HG02678 (cell line): ENCODE measurements at regions not wholly inside any gene's neighbourhood (a gene's known extent, or its start where the extent isn't known, plus 50 kb on each side); places are given as distances from the start of the nearest gene placed in this dataset.

ENCODE experiments used
- ATAC-seq: cut with Tn5 transposase; IDR thresholded peaks from one replicate; pipeline ENCODE4 v1.9.1; 2021; ENCODE audit warnings: mild to moderate bottlenecking, moderate library complexity; ENCODE audit not compliant: unreplicated experiment

DNA sequence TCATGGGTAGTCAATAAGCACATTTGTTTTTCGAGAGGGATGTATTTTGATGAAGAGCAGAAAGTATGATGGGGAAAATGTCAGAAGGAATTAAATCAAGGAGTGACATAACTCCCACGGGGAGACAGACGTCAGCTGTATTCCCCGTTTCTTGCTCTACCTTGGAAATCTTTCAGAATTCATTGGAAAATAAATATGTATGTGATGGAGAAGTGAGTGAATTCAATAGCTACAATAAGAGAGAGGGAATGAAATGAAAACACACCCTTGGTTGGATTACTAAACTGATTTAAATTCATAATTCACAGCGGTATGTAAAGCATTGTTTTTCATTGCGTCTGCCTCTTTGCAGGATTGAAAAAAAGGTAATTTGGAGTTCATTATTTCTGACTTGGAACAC, 209.7 kb upstream of the KLF4 start:
- ATAC-seq, result no peak

DNA sequence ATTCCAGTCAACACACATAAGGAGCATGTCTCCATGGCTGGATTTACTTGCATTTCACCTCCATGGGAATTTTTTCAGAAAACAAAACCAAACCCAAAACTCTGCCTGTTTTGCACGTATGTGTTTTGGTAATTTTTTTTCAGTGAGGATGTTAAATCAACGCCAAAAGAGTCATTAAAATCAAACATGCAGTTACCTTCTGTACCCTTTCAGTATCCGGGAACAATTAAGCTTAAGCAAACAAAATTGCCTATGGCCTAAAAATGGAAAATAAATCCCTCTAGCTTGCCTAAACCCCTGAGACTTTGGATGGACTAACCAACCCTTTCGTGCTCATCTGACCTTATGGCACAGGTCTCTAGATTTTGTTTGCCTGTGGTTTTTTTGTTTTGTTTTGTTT, 209.2 kb upstream of the KLF4 start:
- no peak for ATAC-seq

DNA sequence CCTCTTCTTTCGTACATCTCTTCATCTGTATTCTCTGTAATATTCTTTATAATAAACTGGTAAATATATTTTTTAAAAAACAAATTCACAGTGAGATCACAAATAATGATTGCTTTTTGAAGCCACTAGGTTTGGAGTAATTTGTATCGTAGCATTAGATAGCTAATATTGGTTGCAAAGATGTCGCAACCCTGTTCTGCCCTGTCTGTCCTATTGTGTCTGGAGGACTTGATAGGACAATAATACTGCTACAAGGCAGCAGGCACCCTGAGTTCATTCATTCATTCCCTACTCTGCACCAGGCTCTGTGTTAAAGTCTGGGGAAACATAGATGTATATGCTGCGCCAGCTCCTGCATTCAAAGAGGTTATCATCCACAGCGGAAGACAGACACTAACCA, 206.7 kb upstream of the KLF4 start:
- no peak for ATAC-seq

DNA sequence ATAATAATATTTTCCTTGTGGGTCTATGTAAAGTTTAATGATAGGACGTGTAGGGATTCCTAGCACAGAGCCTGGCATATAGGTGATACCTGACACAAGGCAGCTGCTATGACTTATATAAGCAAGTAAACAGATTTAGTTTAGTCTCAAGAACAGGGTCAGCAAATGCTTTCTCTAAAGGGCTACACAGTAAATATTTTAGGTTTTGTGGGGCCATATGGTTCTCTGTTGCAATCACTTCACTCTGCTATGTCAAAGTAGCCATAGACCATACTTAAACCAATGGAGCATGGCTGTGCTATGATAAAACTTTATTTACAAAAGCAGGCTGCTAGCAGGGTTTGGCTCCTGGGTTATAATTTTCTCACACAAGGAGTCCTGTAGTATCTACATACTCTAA, 204.8 kb upstream of the KLF4 start:
- no peak for ATAC-seq

DNA sequence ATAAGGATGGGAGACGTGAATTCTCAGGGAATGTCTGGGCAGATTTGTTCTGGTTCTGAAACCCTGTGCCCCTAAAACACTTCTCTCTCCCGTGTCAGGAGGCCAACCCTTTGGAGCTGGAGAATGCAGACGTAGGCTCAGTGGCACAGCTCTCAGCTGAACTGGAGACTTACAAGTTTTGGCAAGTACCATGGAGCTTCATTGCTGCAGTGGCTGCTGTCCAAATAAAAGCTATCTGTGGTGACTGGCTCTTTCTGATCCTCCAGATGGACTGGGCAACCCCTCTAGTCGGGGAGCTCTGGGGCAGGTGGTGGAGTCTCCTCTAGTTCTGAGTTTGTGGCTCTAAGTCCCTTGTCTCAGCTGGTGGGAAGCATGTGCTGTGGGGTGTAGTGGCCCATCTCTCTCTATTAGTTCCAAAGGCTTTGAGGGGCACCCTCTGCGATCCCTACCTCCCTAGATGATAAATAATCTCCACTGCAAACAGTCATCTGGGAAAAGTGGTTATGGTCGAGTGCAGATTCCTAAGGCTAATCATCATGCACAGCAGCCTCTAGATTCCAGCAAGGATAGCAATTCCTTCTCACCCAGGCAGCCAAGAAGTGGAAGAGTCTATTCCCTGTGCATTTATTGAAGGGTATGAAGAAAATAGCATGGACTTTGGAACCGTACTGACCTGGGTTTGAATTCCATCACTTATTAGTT, 204.2 kb upstream of the KLF4 start:
- no peak for ATAC-seq

DNA sequence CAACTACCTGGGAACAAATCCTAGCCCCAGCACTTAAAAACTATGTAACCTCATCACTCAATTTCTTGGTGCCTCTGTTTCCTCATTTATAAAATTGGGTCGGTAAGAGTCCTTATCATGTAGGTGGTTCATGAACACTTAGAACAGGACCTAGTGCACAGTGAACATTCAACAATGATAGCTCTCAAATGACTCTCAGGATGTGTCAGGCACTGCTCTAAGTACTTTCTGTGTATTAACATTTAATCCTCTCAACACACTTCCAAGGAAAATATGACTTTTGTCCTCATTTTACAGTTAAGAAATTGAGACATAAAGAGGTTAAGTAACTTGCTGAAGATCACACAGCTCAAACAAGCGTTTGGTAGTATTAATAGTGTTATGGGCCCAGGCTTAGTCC, 202.1 kb upstream of the KLF4 start:
- no peak for ATAC-seq

DNA sequence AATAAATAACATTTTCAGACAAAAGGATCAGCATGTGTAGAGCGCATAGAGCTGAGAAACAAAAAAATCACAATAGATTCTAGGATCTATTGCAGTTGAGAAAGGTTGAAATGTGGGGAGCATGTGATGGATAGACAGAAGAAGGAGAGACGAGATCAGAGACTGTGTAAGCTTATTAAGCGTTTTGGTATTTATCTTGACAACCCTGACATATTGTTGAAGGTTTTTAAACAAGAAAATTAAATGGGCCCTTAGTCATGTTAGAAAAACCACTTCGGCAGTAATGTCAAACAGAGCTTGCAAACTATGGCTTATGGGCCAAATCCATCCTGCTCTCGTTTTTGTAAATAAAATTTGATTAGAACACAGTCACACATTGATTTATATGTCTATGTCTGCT, 200.5 kb upstream of the KLF4 start:
- ATAC-seq, result no peak

DNA sequence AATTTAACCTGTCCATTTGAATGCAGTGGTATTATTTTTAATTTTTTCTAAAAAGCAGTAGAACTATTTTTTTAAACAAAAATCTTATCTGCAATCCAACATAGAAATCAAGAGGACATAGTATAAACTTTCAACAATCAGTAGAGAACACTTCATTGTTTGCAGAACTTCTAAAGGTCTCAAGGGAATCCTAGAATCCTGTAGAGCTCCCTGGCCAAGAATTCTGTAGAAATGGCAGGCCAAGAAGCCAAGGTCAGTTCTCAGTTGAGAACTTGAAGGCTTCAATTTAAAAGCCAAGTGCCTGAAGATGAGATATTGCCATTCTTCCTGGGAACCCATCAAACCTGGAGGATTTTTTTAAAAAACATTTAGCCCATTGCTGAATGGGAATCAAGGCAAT, 199.2 kb upstream of the KLF4 start:
- ATAC-seq, result no peak

DNA sequence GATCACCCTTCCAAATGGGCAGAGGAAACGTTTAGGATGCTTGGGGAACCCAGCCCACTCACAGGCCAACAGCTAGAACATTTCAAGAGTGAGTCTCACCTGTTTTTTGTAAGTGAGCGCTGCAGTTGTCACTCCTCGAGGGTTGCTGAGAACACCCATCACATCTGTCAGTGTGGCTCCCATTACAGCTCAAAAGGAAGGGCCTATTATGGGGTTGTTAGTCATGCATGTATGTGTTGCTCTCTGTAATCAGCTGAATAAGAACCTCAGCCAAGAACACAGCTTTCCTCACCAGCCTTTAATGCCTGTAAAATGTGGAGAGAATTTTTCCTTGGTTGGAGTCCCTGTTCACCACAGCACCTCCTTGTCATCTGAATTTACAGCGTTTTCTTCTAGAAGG, 196.3 kb upstream of the KLF4 start:
- ATAC-seq, result no peak

DNA sequence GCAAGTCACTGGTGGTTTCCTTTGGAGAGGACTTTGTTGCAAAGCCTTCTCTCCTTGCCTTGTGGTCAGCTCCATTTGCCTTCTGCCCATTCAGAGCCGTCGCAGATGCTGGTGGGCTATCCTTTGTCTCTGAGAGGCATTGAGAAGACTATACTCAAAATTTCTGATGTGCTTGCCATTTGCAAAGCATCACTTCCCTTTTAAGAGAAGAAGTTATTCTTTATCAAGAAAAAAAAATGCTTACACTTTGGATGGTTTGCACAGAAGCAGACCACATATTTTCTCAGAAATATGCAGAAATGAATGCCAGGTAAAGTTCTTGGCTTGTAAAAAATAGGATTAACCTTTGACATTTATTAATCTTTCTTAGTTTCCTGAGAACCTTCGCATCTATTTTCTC, 195.8 kb upstream of the KLF4 start:
- ATAC-seq, result no peak

DNA sequence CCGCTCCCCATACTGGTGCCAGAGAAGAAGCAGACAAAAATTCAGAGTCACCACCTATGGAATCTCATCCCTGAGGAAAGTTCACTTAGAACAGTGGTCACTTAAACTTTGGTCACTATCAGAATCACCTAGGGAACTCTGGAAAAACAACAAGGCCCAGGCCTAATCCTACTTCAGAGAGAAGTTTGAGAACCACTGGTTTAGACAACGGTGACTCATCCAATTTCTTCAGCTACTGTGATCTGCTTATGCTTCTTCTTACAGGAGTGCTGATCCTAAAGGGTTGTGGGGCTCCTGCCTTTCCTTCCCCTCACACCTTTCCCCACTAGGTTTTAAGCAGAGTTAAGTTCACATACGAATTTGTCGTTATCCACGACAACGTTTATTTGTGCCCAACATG, 194.7 kb upstream of the KLF4 start:
- no peak for ATAC-seq

DNA sequence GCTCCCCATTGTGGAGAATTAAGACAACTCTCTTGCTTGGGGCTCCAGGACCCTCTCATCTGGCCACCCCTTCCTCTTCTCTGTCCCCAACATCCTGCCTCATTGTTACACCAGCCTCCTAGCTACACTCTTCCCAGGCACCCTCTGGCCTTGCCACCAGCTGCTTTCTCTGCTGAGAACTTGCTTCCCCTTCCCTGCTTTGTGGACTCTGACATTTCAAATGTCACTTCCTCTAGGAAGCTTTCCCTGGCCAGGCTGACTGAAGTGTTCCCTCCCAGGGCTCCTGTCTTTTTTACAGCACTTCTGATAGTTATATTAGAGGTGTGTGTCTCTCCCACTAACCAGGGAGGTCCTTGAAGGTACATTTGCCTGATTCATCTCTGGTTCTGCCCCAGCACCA, 194.0 kb upstream of the KLF4 start:
- ATAC-seq, result no peak

DNA sequence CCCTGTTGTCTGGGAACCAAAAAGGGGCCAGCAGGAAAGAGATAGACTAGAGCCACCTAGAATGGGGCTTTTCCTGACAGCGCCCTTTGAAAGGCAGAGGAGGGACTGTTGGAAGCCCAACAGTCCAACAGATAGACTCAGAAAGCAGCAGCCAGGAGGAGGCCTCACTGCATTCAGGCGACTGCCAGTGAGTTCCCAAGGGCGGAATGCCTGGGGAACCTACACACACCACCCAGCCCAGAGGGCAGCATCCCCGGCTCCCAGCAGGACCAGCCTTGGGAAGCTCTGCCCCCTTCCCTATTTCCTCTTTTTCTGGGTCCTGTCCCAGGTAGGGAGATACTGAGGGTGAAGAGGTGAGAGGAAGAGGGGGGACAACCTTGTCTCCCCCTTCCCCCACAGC, 192.4 kb upstream of the KLF4 start:
- no peak for ATAC-seq

DNA sequence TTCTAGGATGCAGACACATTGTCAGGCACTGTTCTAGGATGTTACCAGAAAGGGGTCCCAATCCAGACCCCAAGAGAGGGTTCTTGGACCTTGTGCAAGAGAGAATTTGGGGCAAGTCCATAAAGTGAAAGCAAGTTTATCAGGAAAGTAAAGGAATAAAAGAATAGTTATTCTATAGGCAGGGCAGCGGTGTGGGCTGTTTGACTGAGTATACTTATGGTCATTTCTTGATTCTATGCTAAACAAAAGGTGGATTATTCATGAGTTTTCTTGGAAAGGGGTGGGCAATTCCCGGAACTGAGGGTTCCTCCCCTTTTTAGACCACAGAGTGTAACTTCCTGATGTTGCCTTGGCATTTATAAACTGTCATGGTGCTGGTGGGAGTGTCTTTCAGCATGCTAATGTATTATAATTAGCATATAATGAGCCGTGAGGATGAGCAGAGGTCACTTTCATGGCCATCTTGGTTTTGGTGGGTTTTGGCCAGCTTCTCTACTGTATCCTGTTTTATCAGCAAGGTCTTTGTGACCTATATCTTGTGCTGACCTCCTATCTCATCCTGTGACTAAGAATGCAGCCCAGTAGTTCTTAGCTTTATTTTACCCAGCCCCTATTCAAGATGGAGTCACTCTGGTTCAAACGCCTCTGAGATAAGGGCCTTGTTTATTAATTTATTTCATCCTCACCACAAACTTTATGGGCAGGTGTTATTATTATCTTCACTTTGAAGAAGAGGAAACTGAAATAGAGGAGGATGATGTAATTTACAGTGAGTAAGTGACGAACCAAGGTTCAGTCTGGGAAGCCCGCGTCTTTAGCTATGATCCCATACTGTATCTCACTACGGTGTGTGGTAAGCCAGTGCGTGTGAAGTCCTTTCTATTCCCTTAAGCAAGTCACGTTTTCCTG, 186.0 kb upstream of the KLF4 start:
- no peak for ATAC-seq

DNA sequence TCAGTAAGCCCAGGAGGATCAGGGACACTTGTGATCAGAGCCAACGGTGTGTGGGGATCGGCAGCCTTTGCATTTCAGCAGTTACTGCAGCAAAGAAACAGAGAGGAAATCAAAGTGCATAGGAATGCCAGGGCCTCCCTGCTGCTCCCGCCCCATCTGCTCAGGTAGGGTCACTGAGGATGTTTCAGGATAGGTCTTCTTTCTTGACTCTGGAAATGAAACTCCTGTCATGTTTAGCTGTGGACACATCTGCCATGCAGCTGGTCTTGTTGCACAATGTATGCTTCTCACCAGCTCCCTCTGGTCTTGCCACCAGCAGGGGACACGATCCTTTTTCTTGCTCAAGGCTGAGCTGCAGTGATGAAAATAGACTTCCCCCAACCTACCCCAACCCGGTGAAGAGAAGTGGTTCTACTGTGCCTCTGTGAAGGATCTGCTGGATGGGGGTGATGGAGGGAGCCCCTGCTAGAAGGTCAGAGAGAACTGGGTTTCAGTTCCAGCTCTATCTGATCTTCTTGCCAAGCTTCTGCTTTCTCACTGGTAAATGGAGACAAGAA, 185.2 kb upstream of the KLF4 start:
- ATAC-seq, result no peak

DNA sequence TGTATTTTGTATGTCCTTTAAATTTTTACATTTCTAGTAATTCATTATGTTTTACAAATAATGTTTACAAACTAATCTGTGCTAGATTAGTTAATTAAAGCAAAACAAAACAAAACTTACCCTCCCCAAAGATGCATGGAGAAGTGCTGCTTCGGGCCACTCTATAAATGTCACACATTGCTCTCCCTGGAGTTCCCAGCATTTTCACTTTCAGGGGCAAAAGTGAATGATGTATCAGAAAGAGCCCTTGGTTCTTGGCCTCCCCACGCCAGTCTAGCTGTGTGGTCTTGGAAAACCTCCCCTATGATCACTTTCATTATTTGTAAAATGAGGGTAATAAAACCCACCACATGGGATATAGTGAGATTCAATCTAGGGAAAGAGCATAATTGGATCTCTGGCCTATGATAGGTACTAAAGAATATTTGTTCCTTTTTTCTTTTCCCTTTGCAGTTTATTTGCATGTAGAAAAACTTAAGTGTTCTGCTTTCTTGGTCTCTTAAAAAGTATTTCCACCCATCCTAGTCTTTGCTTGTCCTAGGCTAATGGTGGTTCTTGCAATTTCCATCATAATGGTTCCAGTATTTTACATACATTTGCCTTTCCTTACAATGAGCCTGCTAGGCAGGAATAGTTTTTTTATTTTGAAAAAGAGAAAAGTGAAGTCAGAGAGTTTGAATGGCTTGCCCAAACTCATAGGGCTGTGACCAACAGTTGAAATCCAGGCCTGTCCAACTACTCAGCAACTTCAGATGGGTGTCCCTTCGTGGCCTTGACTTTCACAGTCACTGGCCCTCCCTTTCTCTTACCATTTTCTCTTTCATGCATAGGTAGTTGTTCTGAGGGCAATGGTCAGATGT, 184.5 kb upstream of the KLF4 start:
- no peak for ATAC-seq

DNA sequence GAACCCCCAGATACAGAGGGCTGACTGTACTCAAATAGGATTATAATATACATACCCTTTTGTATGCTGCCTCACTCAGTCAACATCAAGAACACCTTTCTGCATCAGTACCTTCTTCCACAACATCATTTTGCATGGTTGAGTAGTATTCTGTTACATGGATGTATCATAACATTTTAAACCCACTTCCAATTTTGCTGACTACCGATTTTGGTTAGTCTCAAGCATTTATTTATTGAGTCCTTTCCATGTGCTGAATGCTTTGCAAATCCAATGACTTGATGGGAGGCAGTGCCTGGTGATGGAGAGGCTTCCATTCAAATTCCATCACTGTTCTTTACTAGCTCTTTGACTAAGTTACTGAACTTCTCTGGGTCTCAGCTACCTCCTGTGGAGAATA, 182.0 kb upstream of the KLF4 start:
- ATAC-seq, result no peak

DNA sequence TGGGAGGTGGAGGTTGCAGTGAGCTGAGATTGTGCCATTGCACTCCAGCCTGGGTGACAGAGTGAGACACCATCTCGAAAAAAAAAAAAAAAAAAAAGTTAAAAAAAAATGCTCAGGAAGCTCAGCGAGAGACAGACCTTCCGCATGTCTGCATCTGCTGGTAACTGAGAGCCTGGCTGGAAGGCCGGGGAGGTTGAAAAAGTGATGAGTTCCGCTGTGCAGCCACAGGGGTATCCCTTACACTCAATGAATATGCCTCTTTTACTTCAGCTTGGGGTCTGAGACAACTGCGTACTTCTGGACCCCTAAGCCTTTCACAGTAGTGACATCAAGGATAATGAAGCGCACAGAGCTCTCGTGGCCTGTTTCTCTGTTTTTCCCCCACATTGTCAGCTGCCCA, 179.9 kb upstream of the KLF4 start:
- no peak for ATAC-seq

DNA sequence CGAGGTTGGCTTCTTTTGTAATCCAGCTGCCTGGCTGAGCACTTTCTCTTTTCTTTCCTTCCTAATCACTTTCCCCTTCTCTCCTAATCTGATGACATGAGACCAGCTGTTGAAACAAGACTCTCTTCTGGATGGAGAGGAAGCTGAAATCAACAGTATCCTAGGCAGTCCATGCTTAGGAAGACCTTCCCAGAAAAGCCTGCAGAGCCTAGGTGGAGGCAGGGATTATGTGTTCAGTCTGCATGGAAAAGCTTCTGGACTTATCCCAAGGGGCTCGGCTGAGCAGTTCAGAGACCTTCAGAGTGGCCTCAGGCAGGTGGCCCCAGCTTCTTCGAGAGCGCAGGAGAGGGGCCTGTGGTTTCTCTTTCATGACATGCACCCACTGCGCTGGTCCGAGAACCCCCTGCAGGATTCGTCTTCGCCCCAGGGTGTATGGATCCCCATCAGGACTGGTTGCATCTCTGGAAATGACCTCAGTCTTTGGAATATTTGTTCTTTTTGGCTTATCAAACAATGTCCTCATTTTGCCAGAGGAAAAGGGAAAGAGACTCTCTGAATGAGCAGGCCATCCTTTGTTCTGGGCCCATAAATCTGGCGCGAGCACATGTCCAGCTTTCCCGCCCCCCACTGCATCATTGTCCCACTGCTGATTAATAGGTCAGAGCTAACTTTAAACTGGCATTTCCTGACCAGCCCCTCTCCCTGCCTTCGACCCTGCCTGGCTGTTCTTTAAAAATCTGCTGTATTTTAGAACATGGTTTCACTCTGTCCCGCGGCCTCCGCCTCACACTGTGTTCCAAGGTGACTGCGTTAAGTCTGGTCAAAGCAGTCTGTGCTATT, 177.9 kb upstream of the KLF4 start:
- no peak for ATAC-seq

DNA sequence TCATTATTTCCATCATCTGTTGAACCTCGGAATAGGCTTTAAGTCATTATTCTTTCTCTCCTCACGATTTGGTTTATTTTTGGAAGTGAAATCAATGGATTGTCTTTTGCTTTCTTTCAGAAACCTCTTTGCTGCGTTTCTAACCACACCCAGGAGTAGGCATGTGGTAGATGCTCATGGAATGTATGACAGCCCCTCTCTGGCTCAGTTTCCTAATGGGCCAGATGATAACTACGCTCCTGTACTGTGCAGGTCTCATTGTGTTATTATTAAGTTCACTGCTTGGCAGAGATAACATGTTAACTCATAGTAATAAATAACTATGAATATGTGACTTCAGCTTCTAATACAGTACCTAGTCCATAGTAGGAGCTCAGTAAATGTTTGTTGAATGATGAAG, 175.5 kb upstream of the KLF4 start:
- no peak for ATAC-seq
